HUES48 (cell line): ENCODE measurements at regions not wholly inside any gene's neighbourhood (a gene's known extent, or its start where the extent isn't known, plus 50 kb on each side); places are given as distances from the start of the nearest gene placed in this dataset.

Experiments
- H3K27ac ChIP-seq: one replicate; pipeline ENCODE4 v1.7.0; 2013; ENCODE audit warnings: low read depth, low read length, inconsistent platforms
- H3K27me3 ChIP-seq: 2 replicates; pipeline ENCODE4 v1.6.1; 2013; ENCODE audit warnings: mild to moderate bottlenecking, low read length; ENCODE audit not compliant: control insufficient read depth, insufficient read depth
- H3K36me3 ChIP-seq: 2 replicates; pipeline ENCODE4 v1.6.1; 2013; ENCODE audit warnings: low read length; ENCODE audit not compliant: control insufficient read depth, insufficient read depth
- H3K4me1 ChIP-seq: 2 replicates; pipeline ENCODE4 v1.6.1; 2013; ENCODE audit warnings: mild to moderate bottlenecking, low read length; ENCODE audit not compliant: control insufficient read depth, insufficient read depth
- H3K4me3 ChIP-seq: 2 replicates; pipeline ENCODE4 v1.5.1; 2013; ENCODE audit warnings: mild to moderate bottlenecking, low read depth, low read length
- H3K9ac ChIP-seq: 2 replicates; pipeline ENCODE4 v1.6.1; 2013; ENCODE audit warnings: mild to moderate bottlenecking, low read depth, low read length, moderate library complexity
- H3K9me3 ChIP-seq: 2 replicates; pipeline ENCODE4 v1.6.1; 2013; ENCODE audit warnings: low read length; ENCODE audit not compliant: control insufficient read depth, insufficient read depth

DNA sequence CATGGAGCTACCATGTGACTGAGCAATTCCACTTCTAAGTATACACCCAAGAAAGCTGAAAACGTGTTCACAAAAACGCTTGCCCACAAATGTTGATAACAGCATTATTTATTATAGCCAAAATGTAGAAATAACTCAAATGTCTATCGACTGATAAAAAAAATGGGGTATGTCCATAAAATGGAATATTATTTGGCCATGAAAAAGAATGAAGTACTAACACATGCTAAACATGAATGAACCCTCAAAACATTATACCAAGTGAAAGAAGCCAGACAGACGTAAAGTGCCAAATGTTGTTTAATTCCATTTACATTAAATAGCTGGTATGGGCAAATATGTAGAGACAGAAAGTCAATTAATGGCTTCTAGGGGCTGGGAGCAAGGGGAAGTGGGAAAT is 184.9 kb upstream of the IRX2 start:
- H3K27ac ChIP-seq: no peak overlapping the region
- no peak overlapping the region for H3K4me3 ChIP-seq
- no peaks in the 10 kb centered on the region for H3K36me3 ChIP-seq
- H3K9me3 ChIP-seq: peaks cover 5% of the 10 kb centered on the region; the same call in 1 of the 2 replicates
- H3K9ac ChIP-seq: no peak overlapping the region
- H3K27me3 ChIP-seq: no peaks in the 10 kb centered on the region
- no peaks in the 10 kb centered on the region for H3K4me1 ChIP-seq

- no peaks in the 10 kb centered on the region for H3K36me3 ChIP-seq
- H3K4me1 ChIP-seq: peaks cover 9% of the 10 kb centered on the region
- H3K9ac ChIP-seq: no peak overlapping the region
- no peaks in the 10 kb centered on the region for H3K27me3 ChIP-seq
- H3K9me3 ChIP-seq: no peaks in the 10 kb centered on the region
- H3K27ac ChIP-seq: no peak overlapping the region
- no peak overlapping the region for H3K4me3 ChIP-seq
These were observed 178.3 kb upstream of the IRX2 start for GRCh38 chr5:2929779-2930178.

- no peak overlapping the region for H3K4me3 ChIP-seq
- H3K36me3 ChIP-seq: no peaks in the 10 kb centered on the region
- H3K9ac ChIP-seq: no peak overlapping the region
- H3K9me3 ChIP-seq: peaks cover 18% of the 10 kb centered on the region
- no peak overlapping the region for H3K27ac ChIP-seq
- H3K27me3 ChIP-seq: no peaks in the 10 kb centered on the region
- peaks cover 9% of the 10 kb centered on the region; the same call in 1 of the 2 replicates for H3K4me1 ChIP-seq
These were observed 170.2 kb upstream of the IRX2 start for GRCh38 chr5:2921651-2922050.

GRCh38 chr5:2921176-2921575 is 169.7 kb upstream of the IRX2 start:
- H3K36me3 ChIP-seq: no peaks in the 10 kb centered on the region
- H3K4me3 ChIP-seq: no peak overlapping the region
- no peak overlapping the region for H3K9ac ChIP-seq
- H3K4me1 ChIP-seq: peaks cover 13% of the 10 kb centered on the region; the same call in 1 of the 2 replicates
- H3K27ac ChIP-seq: no peak overlapping the region
- H3K9me3 ChIP-seq: peaks cover 18% of the 10 kb centered on the region
- no peaks in the 10 kb centered on the region for H3K27me3 ChIP-seq

DNA sequence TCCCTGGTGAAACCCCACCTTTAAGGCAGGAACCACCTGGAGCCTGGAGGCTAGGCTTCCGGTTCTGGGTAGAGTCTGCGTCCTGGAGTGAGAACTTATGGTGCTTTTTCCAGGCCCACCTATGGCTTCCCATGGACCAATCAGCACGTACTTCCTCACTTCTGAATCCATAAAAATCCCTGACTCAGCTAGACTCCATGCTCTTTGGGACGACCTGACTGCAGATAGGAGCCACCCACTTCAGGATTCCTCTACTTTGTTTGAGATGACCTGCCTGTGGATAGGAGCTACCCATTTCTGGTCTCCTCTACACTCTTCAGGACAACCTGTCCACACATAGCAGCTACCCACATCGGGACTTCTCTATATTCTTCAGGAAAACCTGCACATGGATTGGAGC is 168.8 kb upstream of the IRX2 start:
- Histone ChIP-seq H3K27ac (no peak overlapping the region), H3K9ac (no peak overlapping the region), H3K36me3 (no peaks in the 10 kb centered on the region), H3K4me1 (peaks cover 18% of the 10 kb centered on the region), H3K9me3 (peaks cover 18% of the 10 kb centered on the region), H3K27me3 (no peaks in the 10 kb centered on the region), H3K4me3 (no peak overlapping the region)

GRCh38 chr5:2919310-2920018 is 168.0 kb upstream of the IRX2 start:
- H3K27ac ChIP-seq: no peak overlapping the region
- H3K9me3 ChIP-seq: peaks cover 18% of the 10 kb centered on the region
- no peaks in the 10 kb centered on the region for H3K27me3 ChIP-seq
- H3K4me3 ChIP-seq: no peak overlapping the region
- no peaks in the 10 kb centered on the region for H3K36me3 ChIP-seq
- no peak overlapping the region for H3K9ac ChIP-seq
- H3K4me1 ChIP-seq: peaks cover 24% of the 10 kb centered on the region

GRCh38 chr5:2917524-2917923 is 166.0 kb upstream of the IRX2 start:
- Histone ChIP-seq H3K36me3 (no peaks in the 10 kb centered on the region), H3K4me1 (peaks cover 29% of the 10 kb centered on the region), H3K9me3 (peaks cover 18% of the 10 kb centered on the region), H3K27me3 (no peaks in the 10 kb centered on the region), H3K9ac (no peak overlapping the region), H3K27ac (no peak overlapping the region), H3K4me3 (no peak overlapping the region)

DNA sequence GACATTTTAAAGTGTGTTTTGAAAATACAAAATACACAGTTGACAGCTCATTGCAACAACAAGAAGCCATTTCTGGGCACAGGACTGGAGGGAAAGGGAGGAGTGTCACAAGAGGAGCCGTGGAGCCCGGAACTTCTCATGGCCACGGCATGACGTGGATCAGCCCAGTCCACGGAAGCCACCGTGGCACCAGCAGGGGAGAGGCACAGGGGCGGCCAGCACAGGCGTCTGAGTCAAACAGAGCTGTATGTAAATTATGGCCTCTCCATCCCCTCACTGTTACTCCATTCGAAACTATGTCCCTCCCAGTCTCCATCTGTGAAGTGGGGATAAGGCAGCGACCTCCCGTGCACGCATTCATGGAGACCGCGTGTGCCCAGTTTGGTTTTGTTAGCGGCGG is 165.6 kb upstream of the IRX2 start:
- Histone ChIP-seq H3K27me3 (no peaks in the 10 kb centered on the region), H3K4me3 (no peak overlapping the region), H3K9ac (no peak overlapping the region), H3K9me3 (peaks cover 18% of the 10 kb centered on the region), H3K27ac (no peak overlapping the region), H3K36me3 (no peaks in the 10 kb centered on the region), H3K4me1 (peaks cover 29% of the 10 kb centered on the region)

- no peaks in the 10 kb centered on the region for H3K27me3 ChIP-seq
- no peak overlapping the region for H3K4me3 ChIP-seq
- peaks cover 29% of the 10 kb centered on the region for H3K4me1 ChIP-seq
- H3K9me3 ChIP-seq: peaks cover 12% of the 10 kb centered on the region
- H3K36me3 ChIP-seq: no peaks in the 10 kb centered on the region
- H3K9ac ChIP-seq: no peak overlapping the region
- no peak overlapping the region for H3K27ac ChIP-seq
These were observed 164.7 kb upstream of the IRX2 start for GRCh38 chr5:2916076-2916682.

- Histone ChIP-seq H3K27ac (peak overlapping the region; percentile 83), H3K9ac (peak overlapping the region; percentile 19; the same call in 1 of the 2 replicates)
These were observed 163.6 kb upstream of the IRX2 start for GRCh38 chr5:2914981-2915484.

DNA sequence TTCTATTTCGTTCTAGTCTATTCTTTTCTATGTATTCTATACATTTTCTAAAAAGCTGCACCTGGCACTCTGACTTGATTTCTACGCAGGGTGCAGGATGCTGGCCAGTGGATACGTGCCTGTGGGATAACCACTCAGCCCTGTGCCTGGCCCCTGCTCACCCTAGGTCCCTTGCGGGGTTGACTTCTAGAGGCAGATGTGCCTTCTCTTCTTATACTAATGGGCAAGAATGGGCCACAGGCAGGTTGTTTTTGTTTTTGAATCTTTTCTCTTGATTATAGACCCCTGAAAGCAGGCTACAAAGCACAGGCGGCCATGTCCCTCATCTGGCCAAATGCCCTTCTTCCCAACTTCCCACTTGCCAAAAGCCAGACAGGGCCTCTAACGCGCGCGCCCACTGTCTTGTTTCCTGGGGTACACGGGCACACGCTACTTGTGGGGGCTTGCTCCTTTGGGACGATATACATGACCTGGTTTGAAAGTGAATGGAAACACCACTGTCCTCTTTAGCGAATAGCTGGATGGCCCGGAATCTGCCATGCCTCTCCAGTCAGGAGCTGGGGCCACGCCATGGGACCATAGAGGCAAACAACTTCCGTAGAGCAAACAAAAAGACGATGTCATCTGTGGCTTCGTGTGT is 162.7 kb upstream of the IRX2 start:
- Histone ChIP-seq H3K4me3 (no peak overlapping the region; the same call in 1 of the 2 replicates), H3K27me3 (no peaks in the 10 kb centered on the region), H3K27ac (peak overlapping the region; percentile 83), H3K9ac (no peak overlapping the region), H3K36me3 (no peaks in the 10 kb centered on the region), H3K4me1 (peaks cover 34% of the 10 kb centered on the region), H3K9me3 (no peaks in the 10 kb centered on the region)

More at GRCh38 chr5:2914981-2915484, 163.6 kb upstream of the IRX2 start:
- Histone ChIP-seq H3K4me1 (peaks cover 29% of the 10 kb centered on the region), H3K9me3 (peaks cover under 1% of the 10 kb centered on the region), H3K36me3 (no peaks in the 10 kb centered on the region), H3K4me3 (peak overlapping the region; percentile 47), H3K27me3 (no peaks in the 10 kb centered on the region)
